ENCODE measurements at regions not wholly inside any gene's neighbourhood (a gene's known extent, or its start where the extent isn't known, plus 50 kb on each side); places are given as distances from the start of the nearest gene placed in this dataset.
"Not testable (repeated sequence)": the region's sequence is repeated elsewhere in the genome, so short reads cannot be mapped to it uniquely, and the experiment has no call there.

DNA sequence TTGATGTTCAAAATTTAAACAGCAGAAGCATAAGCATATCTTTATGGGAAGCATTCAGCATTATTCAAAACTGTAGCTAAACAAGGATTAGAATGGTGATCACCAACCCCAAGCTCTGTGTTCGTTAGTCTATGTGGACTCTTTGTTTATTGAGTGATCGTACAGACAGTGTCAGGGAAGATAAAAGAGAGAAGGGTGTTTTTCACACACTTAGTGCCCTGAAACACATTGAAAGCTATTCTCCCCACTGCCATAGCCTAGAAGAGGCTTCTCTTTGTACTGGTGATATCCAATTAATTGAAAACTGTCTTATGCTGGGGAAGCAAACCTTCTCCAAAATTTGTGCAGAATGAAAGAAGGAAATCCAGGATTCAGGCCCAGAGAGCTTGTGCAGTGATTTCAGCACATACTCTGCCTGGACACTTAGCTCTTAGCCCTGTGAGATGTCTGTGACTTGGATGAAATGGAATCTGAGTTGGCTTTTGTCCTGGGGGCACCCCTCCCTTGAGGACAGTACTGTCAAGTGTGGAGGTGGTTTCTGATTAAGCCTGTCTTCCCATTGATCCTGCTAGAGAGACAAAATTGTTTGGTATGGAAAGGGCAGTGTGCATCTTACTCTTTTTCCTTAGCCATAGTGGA is 125.7 kb upstream of the MTHFD1L start:
- peak; percentile 92 for DNase-seq (ENCODE audit: low spot score)

DNA sequence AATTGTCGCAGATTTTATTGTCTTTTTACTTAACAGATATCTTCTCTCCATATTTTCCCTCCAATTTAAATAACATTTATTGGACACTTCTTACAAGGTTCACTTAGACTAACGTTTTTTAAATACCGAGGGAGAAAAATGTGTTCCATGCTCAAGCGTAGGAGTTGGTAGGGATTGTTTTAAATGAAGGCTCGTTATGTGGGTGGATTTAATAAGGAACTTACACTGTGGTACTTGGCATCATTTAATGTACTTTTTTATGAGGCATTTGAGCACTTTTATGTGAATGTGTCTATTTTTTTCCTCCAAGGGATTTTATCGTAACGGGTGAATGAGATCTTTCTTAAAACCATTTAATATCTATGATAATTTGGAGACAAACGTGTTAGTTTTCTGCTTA is 125.0 kb upstream of the MTHFD1L start:
- no peak for DNase-seq (ENCODE audit: low spot score)

DNA sequence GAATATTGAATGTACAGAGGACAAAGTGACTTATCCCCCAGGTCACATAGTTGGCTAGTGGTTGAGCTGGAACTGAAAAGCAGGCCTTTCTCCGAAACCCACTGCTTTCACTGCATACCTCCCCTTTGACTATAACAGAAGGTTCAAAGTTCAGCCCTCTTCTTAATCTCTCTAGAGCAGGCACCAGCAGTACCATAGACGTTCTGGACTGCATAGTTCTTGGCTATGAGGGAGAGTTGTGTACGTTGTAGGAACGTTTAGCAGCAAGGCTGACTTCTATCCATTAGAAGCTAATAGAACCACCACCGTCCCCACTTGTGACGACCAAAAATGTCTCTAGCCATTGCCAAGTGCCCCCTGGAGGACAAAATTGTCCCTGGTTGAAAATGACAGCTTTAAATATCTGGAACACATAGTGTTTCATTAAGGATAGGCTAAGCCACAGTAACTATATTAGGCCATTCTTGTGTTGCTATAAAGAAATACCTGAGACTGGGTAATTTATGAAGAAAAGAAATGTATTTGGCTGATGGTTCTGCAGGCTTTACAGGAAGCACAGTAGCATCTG is 123.8 kb upstream of the MTHFD1L start:
- no peak for DNase-seq (ENCODE audit: low spot score)

DNA sequence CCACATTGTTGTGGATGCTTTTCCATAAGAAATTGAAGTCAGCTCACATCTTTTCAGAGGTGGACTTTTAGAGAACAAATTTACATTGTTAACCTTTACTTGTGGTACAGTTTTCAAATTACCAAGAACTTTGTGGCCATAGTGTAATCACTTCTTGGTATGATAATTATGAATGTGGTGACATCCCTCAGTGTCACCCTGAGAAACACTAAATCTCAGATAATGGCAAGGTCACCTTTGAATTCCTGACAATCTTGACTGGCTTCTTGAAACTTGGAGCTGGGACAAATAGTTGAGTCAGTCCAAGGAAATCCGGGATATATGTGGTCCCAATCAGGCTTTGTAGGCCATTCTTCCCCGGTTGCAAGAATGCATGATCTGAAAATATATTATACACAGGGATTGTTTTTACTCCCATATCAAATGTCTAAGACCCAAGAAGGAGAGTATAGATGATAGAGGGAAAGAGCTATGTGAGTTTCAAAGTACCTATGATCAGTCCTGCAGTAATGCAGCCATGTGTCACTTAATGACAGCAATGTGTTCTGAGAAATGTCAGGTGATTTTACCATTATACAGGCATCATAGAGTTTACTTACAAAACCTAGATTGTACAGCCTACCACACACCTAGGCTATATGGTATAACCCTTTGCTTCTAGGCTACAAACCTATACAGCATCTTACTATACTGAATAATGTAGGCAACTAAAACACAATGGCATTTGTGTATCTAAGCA is 120.8 kb upstream of the MTHFD1L start:
- DNase-seq (ENCODE audit: low spot score): no peak

DNA sequence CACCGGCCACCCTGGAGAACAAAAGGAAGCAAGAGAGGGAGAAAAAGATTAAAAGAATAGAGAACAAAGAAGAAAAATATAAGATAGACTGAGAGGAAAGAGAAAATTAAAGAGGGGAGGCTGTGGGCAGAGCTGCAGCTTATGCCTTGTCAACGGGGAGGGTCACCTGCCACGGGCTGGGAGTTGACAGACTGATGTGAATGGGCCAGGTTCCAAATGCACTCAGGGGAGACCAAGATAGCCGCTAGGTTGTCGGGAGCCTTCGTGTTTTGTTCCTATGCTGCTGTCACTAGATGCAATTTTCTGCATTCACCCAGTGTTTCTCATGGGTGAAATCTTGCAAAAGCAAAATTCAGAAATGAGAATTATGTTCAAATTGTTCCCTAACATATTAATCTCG is 119.6 kb upstream of the MTHFD1L start:
- no peak for DNase-seq (ENCODE audit: low spot score)

DNA sequence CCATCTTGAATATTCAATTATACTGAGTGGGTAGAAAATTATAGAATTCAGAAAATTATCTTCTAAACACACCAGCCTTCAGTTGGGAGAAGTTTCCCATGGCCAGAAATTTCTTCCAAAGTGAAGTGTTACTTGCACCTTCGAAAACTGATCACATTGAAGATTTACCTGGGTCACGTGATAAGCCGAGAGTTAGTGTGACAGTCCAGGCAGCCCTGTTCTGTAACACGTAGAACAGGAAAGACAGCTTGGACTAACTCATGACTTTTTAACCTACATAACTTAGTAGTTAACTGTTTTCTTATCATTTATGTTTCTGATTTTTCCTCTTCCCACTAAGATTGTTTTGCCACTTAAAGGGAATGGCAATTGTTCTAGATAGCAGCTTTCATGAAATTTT is 118.3 kb upstream of the MTHFD1L start:
- DNase-seq (ENCODE audit: low spot score): no peak

DNA sequence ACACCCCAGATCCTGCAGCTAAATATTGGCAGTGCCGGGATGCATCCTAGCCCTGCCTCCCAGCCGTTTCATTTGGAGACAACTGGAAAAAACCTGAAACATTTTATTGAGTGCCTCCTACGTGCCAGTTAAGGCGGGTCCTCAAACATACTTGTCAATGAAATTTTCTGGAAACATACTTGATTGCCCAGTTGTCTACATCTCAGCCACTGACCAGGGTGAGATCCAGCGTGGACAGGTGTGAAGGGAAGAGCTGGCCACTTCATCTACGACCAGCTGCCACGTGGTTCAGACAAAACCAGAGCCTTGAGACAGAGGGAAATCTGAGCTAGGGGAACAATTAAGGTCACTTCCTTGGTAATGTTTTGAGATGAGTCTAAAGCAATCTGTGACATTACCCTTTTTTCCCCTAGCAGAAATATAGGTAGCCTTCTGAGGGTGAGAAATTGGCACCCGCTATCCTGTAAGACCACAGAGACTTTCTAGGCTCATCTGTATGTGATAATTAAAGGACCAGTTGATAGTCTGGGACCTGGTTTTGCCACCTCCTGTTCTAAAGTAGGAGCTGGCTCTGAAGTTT is 116.3 kb upstream of the MTHFD1L start:
- DNase-seq (ENCODE audit: low spot score): no peak

DNA sequence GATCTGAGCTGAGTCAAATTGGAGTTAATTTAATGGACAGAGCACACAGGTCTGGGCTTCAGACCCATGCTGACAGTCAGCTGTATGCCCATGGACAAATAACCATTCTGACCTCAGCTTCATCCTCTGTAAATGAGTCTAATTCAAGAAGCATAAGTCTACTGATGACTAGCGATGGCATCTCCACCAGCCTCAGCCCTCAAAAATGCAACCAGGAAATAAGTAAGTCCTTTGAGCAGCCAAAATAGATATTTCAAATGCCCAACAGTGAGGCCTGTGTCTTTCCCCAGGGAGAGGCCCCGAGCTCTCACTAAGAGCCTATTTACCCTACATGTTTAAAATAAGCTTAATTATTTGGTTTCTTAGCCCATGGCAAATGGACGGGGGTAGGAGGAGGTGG is 114.2 kb upstream of the MTHFD1L start:
- peak; percentile 83 for DNase-seq (ENCODE audit: low spot score)

DNA sequence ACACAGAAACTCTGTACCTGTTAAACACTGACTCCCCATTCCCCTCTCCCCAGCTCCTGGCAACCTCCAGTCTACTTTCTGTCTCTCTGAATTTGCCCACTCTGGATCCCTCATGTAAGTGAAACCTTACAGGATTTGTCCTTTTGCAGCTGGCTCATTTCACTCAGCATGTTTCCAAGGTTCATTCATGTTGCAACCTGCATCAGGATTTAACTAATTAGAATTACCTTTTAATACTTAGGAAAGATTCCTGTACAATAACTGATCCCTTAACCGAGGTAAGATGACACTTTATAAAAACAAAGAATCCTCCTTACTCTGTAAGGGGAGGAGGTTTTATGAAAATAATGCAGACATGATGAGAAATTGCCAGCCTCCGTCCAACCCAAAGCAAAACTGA is 113.1 kb upstream of the MTHFD1L start:
- DNase-seq (ENCODE audit: low spot score): no peak

DNA sequence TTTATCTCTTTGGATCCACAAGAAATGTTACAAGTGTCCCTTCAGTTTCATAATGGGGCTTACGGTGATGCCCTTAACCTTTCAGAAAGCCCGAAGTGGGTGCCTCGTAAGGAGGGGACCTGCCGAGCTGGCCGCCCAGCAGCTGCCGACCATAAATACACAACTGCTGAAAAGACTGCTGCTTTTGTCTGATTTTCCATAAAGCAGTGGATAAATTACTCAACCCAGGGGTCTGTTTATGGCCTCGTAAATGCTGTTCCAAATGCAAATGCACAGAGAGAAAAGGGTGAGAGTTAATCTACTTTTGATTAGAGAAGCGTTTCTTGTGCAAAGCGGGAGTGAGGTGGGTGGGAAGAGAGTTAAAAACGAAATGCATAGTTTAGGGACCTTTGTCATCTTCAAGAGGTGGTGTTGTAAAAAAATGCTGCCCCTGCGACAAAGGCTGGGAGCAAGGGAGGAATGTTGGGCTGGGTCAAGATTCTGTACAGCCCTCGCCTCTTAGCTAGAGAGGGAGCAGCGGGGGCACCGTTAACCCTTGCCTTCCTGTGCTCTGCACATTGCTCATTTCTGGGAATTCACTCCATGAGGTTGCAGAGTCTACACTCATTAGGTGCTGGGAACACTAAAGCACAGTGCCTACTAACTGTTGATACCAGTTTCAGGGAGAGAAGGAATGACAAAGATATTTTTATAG is 112.0 kb upstream of the MTHFD1L start:
- DNase-seq (ENCODE audit: low spot score): no peak

DNA sequence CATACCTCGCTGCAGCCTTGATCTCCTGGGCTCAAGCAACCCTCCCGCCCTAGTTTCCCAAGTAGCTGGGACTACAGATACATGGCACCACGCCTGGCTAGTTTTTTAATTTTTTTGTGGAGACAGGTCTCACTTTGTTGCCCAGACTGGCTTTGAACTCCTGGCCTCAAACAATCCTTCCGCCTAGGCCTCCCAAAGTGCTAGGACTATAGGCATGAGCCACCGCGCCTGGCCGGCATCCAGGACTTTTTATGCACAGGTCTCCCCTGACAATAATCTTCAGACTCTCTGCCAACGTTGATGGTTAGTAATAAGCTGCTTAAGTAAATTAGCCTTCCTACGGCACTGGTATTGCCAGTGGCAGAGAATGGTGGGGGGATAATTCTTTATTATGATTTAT is 110.5 kb upstream of the MTHFD1L start:
- DNase-seq (ENCODE audit: low spot score): no peak

DNA sequence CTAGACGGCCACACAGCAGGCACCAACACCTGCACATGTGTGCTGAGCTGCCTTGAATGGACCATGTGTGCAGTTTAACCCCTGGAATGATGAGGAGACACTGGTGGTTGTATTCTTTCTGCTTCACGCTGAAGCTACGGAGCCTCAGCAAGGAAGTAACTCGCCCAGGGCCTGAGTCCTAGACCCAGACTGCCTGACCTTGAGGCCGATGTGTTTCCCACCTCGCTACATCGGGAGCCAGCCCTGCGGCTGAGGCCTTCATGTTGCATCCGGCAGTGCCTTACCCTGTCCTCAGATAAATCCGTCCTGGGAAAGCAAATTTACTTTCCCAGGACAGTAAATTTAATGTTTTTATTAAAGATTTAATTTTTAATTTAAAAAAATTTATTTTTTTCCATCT is 110.0 kb upstream of the MTHFD1L start:
- DNase-seq (ENCODE audit: low spot score): no peak

DNA sequence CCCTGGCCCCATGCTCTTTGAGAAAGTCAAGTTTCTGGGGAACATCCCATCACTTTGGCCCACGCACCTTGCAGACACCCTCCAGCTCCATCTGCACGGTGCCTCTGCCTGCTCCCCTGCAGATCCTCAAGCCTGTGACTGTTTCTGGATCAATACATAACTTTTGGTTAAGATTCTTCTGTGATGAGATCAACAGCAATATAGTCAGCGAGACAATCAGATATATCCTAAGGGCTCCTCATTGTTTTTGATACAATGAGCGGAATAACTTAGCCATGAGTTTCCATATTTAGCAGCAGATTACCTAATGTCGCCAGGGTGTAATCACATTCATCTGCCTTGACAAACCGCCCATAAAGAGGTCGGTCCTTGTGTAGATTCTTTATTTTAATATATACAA is 109.3 kb upstream of the MTHFD1L start:
- no peak for DNase-seq (ENCODE audit: low spot score)

DNA sequence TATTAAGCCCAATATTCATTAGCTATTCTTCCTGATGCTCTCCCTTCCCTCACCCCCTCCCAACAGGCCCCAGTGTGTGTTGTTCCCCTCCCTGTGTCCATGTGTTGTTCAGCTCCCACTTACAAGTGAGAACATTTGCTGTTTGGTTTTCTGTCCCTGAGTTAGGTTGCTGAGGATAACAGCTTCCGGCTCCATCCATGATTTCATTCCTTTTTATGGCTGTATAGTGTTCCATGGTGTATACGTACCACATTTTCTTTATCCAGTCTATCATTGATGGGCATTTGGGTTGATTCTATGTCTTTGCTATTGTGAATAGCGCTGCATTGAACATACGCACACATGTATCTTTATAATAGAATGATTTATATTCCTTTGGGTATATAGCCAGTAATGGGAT is 107.7 kb upstream of the MTHFD1L start:
- DNase-seq (ENCODE audit: low spot score): not testable (repeated sequence)

DNA sequence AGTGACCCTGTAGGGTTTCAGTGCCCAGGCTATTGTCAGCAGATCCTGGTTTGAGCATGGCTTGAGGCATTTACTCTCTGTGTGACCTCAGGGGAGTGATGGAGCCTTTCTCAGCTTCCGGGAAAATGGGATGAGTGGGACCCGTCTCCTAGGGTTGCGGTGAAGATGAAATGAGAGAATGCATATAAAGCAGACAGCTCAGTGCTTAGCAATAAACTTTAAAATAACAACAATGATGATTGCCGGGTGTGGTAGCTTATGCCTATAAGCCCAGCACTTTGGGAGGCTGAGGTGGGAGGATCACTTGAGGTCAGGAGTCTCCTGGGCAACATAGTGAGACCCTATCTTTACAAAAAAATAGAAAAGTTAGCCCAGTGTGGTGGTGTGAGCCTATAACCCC is 106.0 kb upstream of the MTHFD1L start:
- no peak for DNase-seq (ENCODE audit: low spot score)

DNA sequence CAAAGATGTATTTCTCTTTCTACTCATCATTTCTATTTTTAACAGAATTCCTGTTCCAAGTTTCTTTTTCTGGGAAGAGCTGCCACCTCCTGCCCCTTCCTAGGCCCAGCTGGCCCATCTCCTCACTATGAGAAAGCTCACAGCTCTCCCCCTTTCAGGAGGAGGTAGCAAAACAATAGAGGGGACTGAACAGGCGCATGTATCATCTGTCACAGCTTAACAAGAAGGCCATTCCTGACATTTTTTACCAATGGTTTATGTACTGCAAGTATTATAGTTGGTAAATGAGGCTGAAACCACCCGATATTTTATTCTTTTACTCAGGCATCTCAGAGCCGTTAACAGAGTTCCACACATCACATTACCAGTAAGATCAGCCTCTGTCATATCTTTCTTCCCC is 103.7 kb upstream of the MTHFD1L start:
- no peak for DNase-seq (ENCODE audit: low spot score)

DNA sequence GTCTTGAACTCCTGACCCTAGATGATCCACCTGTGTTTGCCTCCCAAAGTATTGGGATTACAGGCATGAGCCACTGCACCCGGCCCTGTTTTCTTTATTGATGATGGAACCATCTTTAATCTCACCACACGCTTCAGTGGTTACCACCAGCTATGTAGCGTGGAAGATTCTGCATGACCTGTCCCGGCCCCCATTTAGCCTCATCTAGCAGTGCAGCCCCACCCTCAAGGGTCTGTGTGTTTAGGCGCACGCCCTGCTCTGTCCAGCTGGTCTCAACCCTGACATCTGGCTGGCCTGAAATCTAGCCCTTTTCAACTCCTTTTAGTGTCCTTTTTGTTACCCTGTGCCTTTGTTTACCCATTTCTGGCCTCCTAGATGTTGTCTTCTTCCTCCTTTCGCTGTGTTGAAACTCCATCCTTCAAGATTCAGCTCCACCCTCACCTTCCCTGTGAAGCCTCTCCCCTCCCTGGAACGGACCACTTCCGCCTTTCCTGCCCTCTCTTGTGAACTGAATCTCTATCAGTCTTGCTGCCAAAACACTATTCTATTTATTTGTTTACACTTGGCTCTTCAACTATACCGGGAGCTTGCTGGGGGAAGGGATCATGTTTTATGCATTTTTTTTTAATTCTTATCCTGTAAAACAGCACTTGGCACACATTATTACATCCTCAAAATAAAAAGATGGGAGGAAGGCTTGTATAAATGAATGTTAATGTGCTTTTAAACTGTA is 101.0 kb upstream of the MTHFD1L start:
- no peak for DNase-seq (ENCODE audit: low spot score)

DNA sequence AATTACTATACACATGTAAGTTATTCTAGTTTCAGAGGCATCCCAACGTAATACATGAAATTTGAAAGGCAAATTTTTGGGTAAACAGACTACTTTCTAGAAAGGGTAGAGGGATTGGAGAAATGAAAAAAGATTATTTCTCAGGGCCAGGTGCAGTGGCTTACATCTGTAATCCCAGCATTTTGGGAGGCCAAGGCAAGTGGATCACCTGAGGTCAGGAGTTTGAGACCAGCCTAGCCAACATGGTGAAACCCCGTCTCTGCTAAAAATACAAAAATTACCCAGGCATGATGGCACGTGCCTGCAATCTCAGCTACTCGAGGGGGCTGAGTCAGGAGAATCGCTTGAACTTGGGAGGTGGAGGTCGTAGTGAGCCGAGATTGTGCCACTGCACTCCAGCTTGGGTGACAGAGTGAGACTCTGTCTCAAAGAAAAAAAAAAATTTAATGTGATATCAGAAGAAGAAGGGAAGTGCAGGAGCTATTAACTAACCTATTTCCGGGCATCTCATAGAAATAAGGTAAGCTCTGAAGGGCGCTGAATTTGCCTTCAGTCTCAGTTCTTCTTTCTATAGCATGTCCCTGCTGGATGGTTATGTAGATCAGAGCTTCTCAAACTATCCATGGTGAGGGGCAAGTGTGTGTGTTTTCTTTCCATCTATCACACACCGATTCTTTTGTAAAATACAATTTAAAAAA is 100.3 kb upstream of the MTHFD1L start:
- no peak for DNase-seq (ENCODE audit: low spot score)

DNA sequence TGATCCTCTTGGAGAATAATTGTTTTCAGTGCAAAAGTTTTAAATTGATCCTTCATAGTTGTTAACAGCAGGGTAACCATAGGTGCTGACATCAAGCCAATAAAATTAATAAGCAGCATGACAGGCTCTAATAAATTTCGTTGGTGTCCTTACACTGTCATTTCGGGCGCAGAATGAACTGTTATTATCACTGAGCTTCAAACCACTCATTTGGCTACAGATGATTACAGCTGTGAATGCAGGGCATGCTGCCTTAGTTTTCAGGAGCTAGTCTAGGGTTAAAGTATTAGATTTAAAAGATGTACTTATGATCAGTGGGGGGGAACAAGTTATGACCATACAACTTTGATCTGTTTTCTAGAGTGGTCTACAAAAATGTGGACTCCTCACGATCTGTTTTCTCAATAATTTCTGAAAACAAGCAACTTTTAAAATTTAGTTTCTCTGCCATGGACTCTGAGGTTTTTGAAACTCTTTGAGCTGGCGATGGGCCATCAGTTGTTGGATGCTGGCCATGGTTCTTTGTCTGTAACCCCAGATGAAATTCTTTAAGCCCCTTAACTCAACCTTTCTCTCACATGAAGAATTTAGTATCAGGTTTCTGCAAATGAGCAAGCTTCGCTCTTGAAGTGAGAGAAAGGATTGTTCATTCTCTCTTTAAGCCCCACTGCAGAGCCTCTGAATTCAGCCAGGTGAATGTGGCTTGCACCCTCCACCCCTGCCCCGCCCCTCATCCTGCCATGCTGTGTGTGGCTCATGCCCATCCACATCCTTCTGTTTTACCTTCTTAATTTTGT is 99.1 kb upstream of the MTHFD1L start:
- DNase-seq (ENCODE audit: low spot score): no peak

DNA sequence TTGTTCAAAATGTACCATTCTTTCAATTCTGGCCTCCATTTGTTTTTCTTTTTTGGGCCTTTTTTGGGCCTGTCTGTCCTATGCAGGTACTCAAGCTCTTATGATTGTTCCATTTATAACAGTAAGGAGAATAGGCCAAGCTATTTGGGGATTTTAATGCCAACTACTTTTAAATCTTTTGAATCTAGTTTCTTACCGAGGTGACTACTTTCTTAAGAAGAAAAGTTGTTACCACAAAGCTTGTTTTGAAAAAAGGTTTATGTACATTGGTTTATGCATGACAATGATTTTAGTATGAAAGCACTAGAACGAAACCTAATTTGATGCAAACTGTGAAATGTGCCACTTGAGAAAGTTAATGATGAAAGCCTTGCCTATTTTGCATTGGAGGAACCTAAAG is 98.3 kb upstream of the MTHFD1L start:
- DNase-seq (ENCODE audit: low spot score): peak; percentile 38

Measured in pons (tissue), 1 donor.